HL-60 (cell line): ENCODE measurements at regions not wholly inside any gene's neighbourhood (a gene's known extent, or its start where the extent isn't known, plus 50 kb on each side); places are given as distances from the start of the nearest gene placed in this dataset.
"Not testable (repeated sequence)": the region's sequence is repeated elsewhere in the genome, so short reads cannot be mapped to it uniquely, and the experiment has no call there.

Experiments used
- DNase-seq, 2 experiments: peaks; one replicate each; pipeline ENCODE4 v3.0.0-alpha.2; 2010 to 2020; ENCODE audit warnings: low read depth in 1 of 2, low spot score in 1 of 2
- H3K27ac ChIP-seq: fragments of 250-450 bp; sonication (Bioruptor Pico); replicated peaks from 2 replicates; pipeline ENCODE4 v1.5.1; 2020; ENCODE audit warnings: mild to moderate bottlenecking, moderate library complexity
- H3K27me3 ChIP-seq: fragments of 250-450 bp; sonication (Bioruptor Pico); 2 replicates; pipeline ENCODE4 v1.5.1; 2021; ENCODE audit warnings: mild to moderate bottlenecking, moderate library complexity; ENCODE audit not compliant: insufficient read depth, poor library complexity, severe bottlenecking
- H3K4me3 ChIP-seq: replicated peaks from 2 replicates; pipeline ENCODE4 v1.5.1; 2011; ENCODE audit warnings: mild to moderate bottlenecking, control low read depth, low read length; ENCODE audit not compliant: insufficient read depth
- GABPA ChIP-seq: IDR thresholded peaks from 2 replicates; pipeline ENCODE4 v1.6.1; 2012; ENCODE audit warnings: low read depth
- POLR2AphosphoS5 ChIP-seq: IDR thresholded peaks from 2 replicates; pipeline ENCODE4 v1.6.1; 2012; ENCODE audit warnings: low read depth
- REST ChIP-seq: IDR thresholded peaks from 2 replicates; pipeline ENCODE4 v1.6.1; 2012; ENCODE audit warnings: low read depth; ENCODE audit not compliant: insufficient replicate concordance
- SPI1 ChIP-seq: IDR thresholded peaks from 2 replicates; pipeline ENCODE4 v1.6.1; 2012; ENCODE audit warnings: low read depth, mild to moderate bottlenecking, borderline replicate concordance
- TF ChIP-seq, protein P1 (sequence below): IDR thresholded peaks from one replicate; pipeline ENCODE4 v1.5.1; 2011; ENCODE audit warnings: low read length, control low read depth, inconsistent platforms; ENCODE audit not compliant: insufficient read depth

DNA sequence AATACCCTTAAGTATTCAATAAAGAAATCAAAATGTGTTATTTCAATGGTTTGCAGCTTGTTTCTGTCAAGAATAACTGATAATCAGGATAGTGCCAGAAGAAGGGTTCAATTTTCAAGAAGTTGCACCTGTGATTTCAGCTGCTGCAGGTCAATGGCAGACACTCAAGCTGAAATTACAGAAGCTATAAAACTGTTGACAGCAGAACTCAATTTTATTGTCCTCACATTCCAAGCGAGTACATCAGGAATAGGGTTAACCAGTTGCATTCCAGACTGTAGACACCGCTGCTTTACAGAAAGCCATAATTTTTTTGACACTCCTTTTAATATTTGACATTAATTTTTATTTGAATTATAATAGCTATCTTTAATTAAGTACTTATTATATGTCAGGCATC lies 364.1 kb downstream of the CGGBP1 start:
- H3K27ac ChIP-seq: no peak overlapping the region
- no peak overlapping the region for H3K4me3 ChIP-seq
- no peak for TF ChIP-seq GABPA
- TF ChIP-seq SPI1: no peak
- no peak for TF ChIP-seq POLR2AphosphoS5
- TF ChIP-seq, protein P1, sequence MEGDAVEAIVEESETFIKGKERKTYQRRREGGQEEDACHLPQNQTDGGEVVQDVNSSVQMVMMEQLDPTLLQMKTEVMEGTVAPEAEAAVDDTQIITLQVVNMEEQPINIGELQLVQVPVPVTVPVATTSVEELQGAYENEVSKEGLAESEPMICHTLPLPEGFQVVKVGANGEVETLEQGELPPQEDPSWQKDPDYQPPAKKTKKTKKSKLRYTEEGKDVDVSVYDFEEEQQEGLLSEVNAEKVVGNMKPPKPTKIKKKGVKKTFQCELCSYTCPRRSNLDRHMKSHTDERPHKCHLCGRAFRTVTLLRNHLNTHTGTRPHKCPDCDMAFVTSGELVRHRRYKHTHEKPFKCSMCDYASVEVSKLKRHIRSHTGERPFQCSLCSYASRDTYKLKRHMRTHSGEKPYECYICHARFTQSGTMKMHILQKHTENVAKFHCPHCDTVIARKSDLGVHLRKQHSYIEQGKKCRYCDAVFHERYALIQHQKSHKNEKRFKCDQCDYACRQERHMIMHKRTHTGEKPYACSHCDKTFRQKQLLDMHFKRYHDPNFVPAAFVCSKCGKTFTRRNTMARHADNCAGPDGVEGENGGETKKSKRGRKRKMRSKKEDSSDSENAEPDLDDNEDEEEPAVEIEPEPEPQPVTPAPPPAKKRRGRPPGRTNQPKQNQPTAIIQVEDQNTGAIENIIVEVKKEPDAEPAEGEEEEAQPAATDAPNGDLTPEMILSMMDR: no peak
- TF ChIP-seq REST: no peak
- DNase-seq: no peak
- no peaks in the 10 kb centered on the region for H3K27me3 ChIP-seq

GRCh38 chr3:87691109-87691508 lies 367.7 kb downstream of the CGGBP1 start:
- Histone ChIP-seq H3K27me3 (no peaks in the 10 kb centered on the region), H3K4me3 (no peak overlapping the region), H3K27ac (no peak overlapping the region)
- no peak for DNase-seq
- TF ChIP-seq SPI1 (no peak), POLR2AphosphoS5 (no peak), GABPA (no peak), REST (no peak)
- TF ChIP-seq, protein P1: no peak

DNA sequence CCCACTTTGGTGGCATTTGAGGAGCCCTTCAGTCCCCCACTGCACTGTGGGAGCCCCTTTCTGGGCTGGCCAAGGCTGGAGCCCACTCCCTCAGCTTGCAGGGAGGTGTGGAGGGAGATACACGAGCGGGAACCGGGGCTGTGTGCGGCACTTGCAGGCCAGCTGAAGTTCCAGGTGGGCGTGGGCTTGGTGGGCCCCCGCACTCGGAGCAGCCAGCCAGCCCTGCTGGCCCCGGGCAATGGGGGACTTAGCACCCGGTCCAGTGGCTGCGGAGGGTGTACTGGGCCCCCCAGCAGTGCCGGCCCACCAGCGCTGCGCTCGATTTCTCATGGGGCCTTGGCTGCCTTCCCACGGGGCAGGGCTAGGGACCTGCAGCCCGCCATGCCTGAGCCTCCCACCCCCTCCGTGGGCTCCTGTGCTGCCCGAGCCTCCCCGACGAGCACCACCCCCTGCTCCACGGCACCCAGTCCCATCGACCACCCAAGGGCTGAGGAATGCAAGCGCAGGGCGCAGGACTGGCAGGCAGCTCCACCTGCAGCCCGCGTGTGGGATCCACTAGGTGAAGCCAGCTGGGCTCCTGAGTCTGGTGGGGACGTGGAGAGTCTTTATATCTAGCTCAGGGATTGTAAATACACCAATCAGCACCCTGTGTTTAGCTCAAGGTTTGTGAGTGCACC lies 379.7 kb downstream of the CGGBP1 start:
- H3K27ac ChIP-seq: not testable (repeated sequence)

GRCh38 chr3:87674397-87675161 lies 384.2 kb downstream of the CGGBP1 start:
- Histone ChIP-seq H3K27ac (no peak overlapping the region), H3K4me3 (no peak overlapping the region)

More for the DNA sequence above, 379.7 kb downstream of the CGGBP1 start:
- not testable (repeated sequence) for DNase-seq, H3K4me3 ChIP-seq, H3K27me3 ChIP-seq

More at GRCh38 chr3:87674397-87675161, 384.2 kb downstream of the CGGBP1 start:
- TF ChIP-seq, protein P1: no peak
- TF ChIP-seq REST (no peak), POLR2AphosphoS5 (no peak), GABPA (no peak)
- H3K27me3 ChIP-seq: no peaks in the 10 kb centered on the region
- DNase-seq: no peak
